ENCODE measurements at regions not wholly inside any gene's neighbourhood (a gene's known extent, or its start where the extent isn't known, plus 50 kb on each side); places are given as distances from the start of the nearest gene placed in this dataset.

GRCh38 chr4:95674521-95674981 lies 125.8 kb upstream of the UNC5C start:
- no peak for TF ChIP-seq CTCF (conservative IDR thresholded peaks at IDR 0.05; ENCODE audit: low read depth, low read length)
- TF ChIP-seq EZH2 (IDR thresholded peaks at IDR 0.05; ENCODE audit: low read length, unreplicated experiment), result no peak
